Islet precursor cell (in vitro differentiated cells): ENCODE measurements at regions not wholly inside any gene's neighbourhood (a gene's known extent, or its start where the extent isn't known, plus 50 kb on each side); places are given as distances from the start of the nearest gene placed in this dataset.
"Not testable (repeated sequence)": the region's sequence is repeated elsewhere in the genome, so short reads cannot be mapped to it uniquely, and the experiment has no call there.

Experiments used
- DNase-seq: peaks from one replicate; pipeline ENCODE4 v3.0.0-alpha.2; 2018

DNA sequence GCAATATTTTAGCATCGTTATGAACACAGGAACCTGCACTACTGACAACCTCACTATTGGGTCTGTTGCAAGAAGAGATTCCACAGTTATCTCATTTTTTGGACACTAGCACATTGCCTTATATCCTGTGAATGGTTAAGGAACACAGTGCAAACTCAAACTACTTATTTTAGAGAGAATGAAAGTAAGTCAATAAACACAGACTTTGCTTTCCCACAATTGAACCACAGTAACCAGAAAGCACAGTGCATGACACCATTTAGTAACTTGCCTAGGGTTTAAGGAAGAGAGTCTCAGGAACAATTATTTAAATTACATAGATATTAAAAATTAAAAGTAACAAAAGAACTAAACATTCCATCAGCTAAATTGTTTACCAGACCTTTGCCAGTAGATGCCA is 468.8 kb downstream of the ZWINT start:
- no peak for DNase-seq

DNA sequence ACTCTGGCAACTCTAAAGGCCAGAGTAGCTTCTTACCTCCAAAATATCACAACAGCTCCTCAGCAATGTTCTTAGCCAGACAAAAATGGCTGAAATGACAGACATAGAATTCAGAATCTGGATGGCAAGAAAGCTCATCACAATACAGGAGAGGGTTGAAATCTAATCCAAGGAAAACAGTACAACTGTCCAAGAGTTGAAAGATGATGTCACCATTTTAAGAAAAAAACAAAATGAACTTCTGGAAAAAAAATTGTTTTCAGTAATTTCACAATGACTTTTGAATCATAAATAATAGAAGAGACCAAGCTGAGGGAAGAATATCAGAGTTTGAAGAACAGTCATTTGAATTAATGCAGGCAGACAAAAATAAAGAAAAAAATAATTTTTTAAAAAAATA is 479.5 kb downstream of the ZWINT start:
- DNase-seq = no peak

DNA sequence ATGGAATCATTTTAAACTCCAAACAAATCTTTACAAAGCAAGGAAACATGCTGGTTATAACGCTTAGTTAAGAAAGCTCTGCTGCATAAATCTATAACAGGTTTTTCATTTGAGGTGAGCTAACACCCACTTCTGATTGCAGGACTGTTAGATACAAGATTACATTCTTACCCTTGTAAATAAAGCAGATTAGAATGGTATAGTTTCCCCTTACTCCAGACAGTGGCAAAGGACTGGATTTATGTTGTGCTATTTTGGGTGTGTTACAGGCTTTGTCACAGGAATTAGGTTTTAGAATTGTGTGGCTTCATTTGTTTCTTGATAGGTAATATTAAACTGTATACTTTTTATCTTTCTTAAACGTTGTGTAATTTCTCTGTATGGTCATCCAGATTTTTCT is 487.6 kb downstream of the ZWINT start:
- DNase-seq = no peak

DNA sequence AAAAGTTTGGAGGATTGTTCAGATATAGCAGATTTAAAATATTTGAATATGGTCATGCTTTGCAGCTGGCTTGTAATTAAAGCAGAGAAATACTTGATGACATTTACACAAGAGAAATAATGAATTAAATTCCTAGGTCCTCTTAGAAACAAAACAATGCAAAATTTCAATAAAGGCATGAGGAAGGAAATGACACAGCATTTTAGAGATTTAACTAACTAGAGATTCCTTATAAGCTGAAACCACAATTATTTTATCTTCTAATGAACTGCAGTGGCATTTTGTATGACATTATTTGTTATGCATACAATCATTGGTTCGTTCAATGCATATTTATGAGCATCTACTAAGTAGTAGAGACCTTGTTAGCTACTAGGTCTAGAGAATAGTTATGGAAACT is 490.9 kb downstream of the ZWINT start:
- DNase-seq = no peak

DNA sequence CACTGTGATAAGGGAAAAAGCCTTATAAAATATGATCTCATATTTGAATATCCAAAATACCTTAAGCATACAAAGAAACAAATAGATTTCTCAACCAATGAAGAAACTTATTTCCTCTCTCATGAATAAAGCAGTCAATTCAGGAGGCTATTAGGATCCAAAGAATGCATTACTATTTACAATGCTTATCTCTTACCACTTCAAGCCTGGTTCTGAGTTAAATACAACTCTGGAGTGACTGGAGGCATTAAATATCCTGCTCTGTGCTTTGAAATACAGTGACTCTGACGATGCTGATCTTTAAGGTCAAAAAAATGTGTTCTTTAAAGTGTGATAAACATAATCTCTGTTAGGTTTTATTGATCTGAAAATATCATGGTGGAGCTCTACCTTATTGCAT is 493.2 kb downstream of the ZWINT start:
- DNase-seq = no peak

DNA sequence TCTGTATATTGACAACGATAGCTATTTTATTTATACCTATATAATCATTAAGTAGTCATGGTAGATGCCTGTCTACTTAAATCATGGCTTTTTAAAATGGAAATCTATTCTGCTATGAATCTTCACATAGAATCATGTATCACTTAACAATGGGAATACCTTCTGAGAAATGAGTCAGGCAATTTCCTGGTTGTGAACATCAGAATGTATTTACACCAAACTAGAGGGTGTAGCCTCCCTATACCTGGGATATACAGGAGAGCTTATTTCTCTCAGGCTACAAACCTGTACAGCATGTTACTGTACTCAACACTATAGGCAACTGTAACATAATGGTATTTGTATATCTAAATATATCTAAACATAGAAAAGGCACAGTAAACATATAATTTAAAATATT is 502.3 kb downstream of the ZWINT start:
- no peak for DNase-seq

DNA sequence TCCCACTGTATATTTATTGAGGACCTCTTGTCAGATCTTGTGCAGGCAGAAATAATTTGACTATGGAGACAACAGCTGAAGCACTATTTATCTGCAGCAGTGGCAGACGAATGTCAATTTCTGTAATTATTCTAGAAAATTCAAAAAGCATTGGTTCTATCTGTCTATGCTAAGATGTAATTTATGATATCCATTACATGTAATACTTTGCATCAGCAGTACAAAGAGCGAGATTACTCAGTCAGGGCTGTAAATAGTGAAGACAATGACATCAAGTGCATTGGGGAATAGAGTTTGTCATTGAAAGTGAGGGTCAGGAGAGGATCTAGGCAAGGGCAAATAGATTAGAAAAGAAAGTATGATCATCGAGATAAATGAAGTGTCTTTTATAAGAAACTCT is 508.2 kb downstream of the ZWINT start:
- DNase-seq = no peak

DNA sequence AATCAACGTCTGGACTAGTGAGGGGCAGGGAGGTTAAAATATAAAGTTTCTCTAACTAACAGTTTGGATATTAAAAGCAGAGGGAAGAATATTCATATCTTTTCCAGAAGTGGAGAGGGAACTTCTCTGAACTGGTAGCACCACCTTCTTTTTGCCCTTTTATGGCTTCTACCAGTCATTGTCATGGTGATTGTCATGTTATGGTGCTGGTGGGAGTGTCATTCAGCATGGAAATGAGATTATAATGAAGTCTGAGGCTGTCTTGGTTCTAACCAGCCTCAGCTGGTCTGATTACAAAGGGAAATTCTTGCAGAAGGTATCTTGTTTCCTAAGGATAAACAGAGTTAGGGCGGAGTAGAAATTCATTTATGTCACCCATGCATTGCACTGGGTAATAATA is 523.8 kb downstream of the ZWINT start:
- no peak for DNase-seq

DNA sequence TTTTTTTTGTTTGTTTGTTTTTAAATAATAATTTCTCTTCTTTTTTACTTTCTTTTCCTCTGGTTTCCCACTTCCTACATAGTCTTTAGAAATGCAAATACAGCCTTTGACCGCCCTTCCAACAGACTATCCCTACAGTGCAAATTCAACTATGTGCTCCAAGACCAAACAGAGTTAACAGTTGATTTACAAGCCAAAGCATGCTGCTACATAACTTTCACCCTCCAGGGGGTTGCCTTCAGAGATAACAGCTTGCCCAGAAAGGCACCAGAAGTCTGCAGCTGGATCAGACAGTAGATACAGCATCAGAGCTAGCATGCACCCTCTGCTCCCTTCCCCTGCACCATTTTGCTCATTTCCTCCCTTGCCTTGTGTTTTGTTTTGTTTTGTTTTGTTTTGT is 539.0 kb downstream of the ZWINT start:
- no peak for DNase-seq

DNA sequence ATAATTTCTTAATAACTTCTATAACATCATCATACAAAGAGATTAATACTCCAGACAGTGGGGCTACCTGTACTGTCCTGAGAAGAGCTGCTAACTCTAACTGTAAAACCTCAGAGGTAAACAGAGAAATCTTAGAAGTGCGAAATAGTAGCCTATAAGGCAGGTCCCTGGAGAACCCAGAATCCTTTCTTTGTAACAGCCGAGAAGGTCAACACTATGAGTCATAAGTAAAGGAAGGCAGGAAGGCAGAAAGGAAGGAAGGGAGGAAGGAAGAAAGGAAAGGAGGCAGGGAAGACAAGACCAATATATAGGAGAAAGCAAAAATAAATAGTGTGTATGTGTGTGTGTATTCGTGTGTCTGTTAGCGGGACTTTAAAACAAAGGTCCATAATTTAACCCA is 540.6 kb downstream of the ZWINT start:
- no peak for DNase-seq

DNA sequence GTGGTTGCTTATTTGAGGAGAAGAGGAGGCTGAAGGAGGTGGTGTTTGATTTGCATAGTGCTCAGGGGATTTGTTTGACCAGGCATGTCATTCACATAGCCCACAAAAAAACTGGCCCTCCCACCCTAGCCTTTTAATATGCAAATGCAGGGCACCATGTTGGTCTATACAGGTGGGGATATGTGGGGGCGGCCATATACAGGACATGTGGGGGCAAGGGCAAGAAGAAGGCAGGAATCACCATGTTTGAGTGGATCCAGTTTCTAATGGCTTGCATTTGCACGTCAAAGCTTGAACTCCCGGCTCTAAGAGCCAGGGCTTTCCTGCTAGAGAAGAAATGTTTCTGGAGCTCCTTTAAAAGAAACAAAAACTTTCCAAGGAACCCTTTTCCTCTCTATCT is 541.0 kb downstream of the ZWINT start:
- no peak for DNase-seq

DNA sequence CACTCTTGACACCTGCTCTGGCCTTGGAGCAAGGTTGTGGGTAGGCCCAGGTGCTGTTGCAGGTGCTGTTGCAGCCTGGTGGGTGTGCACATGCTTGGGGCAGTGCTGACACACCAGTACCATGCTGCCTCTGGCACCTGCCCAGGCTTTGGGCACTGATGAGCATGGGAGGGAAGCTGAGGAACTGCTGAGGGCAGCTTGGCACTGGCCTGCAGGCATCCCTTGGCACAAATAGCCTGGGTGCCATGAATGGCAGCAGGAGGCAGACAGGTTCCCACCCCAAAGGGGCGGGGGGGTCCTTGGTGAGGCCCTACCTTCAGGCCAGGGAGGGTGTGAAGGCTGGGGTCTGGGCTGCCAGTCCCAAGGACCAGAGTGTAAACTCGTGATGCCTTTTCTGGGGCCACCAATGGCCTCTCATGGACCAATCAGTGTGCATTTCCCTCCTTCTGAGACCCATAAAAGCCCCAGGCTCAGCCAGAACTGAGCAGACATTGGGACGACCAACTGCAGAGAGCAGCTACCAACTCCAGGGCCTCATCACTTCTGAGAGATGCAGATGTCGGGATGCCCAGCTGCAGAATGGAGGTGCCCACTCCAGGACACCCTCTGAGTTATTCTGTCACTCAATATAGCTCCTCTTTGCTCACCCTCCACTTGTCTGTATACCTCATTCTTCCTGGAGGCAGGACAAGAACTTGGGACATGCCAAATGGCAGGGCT is 547.4 kb downstream of the ZWINT start:
- DNase-seq = no peak

DNA sequence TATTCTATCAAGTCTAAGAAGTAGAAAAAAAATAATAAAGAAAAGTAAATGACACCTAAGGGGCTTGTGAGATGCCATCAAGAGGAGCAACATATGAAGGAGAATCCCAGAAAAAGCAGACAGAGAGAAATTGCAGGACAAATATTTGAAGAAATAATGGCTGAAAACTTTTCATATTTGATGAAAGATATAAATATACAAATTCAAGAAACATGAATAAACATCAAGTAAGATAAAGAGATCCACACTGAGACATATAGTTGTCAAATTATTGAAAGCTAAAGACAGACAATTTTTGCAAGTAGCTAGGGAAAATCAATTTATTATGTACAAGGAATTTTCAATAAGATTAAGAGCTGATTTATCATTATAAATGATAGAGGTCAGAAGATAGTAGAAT is 558.0 kb downstream of the ZWINT start:
- no peak for DNase-seq

DNA sequence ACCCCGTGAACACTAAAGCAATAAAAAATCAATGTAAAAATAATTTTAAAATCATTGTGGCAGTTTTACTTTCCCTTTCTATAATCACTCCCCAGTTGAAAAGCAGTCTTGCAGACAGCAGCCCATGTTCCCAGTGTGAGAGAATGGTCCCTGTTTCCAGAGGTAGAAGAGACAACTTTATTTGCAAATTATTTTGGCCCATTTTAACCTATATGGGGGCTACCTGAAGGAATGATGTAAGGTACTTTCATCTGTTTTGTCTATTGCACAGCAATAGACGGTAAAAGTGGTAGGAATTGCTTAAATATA is 559.8 kb downstream of the ZWINT start:
- no peak for DNase-seq

DNA sequence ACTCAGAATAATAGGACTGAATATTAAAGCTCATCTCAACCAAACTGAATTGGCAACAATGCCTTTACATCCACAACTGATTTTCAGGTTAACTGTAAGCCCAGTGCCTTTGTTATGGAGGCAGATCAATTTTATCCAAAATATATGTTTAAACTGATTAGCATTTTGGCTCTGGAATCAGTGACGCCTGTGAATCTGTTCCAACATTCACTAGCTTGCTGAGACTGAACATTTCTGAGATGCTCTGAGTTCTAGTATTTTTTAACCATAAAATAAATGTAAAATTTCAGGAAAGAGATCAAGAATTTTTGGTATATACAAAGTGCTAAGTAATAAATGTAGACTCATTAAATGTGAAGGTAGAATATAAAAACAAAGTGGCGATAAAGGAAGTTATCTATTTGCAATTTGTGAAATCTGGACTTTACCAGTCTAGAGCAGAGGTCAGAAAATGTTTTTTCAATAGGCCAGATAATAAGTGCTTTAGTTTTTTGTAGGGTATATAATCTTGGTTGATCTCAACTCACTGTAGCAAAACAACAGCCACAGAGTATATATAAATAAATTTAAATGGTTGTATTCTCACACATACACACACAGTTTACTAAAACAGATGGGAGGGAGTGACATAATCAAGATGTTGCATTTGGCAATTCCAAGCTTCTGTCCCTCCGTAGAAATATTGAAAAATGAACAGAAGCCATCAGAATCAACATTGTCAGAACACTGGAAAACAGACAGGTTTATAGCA is 560.3 kb downstream of the ZWINT start:
- no peak for DNase-seq

DNA sequence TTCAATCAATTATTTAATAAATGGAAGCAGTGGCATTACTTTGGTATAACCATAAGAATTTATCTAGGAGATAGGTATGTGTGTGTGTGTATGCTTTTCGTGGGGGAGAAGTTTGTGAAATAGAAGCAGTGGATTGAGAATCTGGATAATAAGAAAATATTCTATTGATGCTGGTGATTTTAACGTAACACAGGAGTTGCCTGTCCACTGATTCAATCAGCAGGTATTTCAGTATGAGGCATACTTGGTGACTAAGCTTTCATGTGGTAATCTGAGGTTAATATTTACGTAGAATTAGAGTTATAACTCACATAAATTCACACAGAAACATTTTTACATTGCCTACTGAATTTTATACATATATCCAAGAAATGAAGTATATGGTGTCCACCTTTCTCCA is 568.0 kb downstream of the ZWINT start:
- DNase-seq = no peak

DNA sequence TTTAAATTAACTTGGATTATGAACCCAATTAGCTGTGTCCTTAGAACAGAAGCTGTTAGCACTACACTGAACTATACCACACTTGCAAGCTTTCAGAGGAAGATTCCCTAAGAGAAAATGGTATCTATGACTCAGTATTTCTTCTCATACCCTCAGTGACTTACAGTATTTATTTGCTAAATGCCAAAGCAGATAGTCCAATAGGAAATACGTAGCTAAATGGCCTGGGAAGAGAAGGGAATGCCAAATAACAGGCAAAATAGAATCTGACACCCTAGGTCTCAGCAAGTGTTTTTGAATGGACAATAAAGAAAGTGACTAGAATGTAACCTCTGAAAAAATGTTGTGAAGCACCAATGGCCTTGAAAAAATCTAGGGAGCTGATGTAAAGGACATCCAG is 570.8 kb downstream of the ZWINT start:
- DNase-seq = not testable (repeated sequence)

DNA sequence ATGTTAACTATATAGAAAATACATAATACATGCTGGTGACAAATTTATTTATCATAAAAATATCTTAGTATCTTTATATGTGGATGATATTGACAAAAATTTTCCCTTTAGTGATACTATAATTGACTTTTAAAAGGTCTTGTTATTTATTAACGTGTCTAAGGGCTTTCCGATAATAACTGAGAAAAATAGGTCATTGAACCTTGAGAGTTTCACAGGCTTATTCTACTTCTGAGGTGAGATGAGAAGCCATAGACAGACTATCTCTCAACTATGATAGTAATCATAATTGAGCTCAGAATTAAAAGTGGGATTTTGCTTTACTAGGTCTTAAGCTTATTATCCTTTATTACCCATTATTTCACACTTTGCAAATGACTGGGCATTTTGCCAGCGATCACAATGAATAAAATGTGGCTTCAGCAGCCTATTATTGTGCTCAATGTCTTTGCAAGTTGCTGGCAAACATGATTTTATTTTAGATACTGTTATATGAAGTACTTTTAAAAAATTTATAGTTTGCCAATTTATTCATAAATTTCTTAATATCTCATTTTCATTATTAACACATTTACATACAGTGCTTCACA is 574.5 kb downstream of the ZWINT start:
- DNase-seq = no peak

DNA sequence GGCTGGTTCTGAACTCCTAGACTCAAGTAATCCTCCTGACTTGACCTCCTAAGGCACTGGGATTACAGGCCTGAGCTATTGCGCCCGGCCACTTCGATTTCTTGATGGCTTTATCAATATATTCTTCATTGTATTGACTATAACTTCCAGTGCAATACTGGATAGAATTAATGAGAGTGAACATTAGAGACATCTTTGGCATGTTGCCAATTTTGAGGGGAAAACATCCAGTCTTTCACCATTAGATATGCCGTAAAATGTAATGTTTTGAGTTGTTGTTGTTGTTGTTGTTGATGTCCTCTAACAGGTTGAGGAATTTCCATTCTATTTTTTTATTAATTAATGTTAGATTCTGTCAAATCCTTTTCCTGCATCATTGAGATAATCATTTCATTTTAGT is 578.9 kb downstream of the ZWINT start:
- DNase-seq = no peak

DNA sequence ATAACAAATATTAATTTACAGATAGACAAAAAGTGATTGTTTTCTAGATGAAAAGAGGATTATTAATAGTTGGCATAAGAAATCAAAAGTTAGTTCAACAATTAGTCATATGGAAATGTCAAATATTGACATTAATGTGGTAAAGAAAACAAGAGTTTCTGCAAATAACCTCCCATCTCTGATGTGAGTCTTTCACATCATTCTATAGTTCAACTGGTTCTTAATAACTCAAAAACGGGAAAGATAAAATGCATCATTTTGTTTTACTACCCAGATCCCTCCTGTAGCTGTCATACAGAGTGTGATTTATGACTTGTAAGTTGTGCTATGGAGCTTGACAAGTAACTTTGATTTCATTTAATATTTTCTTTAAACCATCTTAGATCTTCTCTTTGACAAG is 594.8 kb downstream of the ZWINT start:
- no peak for DNase-seq

DNA sequence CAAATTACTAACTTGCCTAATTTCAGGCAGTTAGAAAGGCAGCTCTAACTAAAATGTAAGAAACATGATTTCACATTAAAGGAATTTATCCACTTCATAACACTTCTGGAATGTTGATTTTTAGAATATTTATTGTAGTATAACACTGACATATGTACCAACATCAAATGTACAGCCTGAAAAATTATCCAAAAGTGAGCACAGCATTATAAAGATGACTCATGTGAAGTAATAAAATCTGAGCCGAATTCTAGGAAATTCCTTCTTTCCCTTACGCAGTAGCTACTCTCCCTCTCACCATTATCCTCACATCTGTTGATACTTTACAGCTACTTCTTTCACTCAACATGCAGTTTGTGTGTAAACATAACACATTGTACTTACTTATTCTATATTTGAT is 610.6 kb downstream of the ZWINT start:
- DNase-seq = no peak

DNA sequence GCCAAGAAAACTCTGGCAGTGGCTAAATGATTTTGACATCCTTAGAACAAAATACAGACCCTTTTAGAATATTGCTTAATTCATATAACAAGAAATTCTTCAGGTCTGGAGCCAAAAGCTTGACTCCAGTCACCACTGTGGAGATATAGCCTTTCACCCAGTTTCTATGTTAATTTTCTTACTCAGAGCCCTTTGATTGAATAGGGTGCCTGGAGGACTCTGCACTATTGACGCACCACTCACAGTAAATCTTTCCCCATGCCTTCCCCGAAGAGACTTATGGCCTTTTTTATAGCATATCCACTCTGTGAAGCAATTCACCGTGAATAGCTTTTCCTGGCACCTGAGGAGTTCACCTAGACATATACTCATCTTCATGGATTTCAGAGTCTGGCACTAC is 613.8 kb downstream of the ZWINT start:
- no peak for DNase-seq

DNA sequence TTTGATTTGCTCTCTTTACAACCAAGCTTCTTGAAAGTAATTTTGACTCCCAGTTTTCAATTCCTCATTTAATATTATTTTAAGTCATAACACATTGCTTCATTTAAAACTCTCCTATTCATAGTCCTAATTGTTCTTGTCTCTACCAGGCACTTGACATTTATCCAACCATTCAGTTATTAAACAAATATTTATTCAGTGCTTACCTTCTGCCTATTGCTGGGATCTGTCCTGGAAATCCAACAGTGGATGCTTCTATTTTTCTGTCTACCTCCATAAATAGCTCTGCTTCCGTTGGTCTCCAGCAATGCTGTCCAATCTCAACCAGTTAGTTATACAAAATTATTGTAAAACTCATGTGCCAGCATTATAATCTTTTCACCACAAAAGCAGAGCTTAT is 615.1 kb downstream of the ZWINT start:
- DNase-seq = no peak

DNA sequence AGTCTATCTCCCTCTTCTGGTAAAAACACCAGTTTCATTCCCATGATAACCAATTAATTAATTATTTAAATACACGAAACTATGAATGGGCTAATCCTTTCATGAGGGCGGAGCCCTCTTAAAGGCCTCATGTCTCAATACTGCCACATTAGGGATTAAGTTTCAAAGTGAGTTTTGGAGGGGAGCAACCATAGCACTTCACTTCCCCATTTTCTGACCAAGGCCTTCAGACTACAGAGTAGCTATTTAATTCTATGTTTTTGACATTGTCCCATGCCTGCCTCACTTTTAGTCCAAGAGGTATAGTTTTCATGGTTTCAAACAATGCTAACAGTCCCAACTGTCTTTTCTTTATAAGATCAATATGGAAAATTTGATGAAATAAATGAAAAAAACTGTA is 618.6 kb downstream of the ZWINT start:
- DNase-seq = no peak

DNA sequence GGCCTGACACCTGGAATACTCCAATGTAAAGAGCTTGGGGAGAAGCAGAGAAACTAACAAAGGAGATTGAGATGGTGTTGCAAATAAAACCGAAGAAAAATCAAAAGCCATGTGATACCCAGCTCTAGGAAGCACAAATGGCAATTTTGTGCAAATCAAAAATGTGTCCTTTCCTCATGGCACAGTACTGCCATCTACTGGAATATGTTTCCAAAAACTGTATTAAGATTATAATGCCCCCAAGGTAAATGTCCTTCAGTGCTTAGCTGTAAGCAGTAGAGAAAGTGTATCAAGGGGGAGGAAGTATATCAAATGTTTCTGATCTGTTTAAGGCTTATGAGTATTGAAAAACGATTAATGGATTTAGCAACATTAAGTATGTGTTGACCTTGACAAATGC is 620.3 kb downstream of the ZWINT start:
- not testable (repeated sequence) for DNase-seq
